ENCODE measurements at regions not wholly inside any gene's neighbourhood (a gene's known extent, or its start where the extent isn't known, plus 50 kb on each side); places are given as distances from the start of the nearest gene placed in this dataset.
A peak's percentile ranks its signal among the peaks of the same experiment; 100 is the strongest.

DNA sequence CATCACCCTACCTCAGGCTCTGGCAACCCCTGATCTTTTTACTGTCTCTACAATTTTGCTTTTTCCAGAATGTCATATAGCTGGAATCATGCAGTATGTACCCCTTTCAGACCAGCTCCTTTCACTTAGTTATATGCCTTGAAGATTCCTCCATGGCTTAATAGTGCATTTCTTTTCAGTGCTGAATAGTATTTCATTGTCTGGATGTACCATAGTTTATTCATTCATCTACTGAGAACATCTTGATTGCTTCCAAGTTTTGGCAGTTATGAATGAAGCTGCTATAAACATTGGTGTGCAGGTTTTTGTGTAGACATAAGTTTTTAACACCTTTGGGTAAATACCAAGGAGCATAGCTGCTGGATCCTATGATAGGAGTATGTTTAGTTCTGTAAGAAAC is 50.8 kb upstream of the ANP32A start:
- DNase-seq = no peak

GRCh38 chr15:68874788-68875187 is 54.1 kb upstream of the ANP32A start:
- no peak for DNase-seq

- peak; percentile 87 for DNase-seq
Measured at GRCh38 chr15:68875377-68876116, 54.8 kb upstream of the SPESP1 start.

DNA sequence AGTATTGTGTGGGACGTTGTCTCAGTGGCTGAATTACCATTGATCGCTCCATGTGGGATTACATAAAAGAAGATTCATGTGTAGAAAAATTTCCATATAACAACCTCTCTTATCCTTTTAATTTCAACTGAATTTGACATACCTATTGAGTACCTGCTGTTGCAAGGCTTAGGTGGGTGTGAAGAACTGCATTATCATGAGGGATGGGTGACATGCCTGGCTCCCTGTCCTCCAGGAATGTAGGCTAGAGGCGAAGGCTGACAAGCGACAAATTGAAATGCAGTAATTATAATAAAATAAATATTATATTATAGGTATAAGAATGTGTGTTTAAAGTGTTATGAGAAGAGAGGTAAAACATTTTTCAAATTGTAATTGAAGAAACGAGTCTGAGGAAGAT is 52.7 kb upstream of the SPESP1 start:
- no peak for DNase-seq

DNA sequence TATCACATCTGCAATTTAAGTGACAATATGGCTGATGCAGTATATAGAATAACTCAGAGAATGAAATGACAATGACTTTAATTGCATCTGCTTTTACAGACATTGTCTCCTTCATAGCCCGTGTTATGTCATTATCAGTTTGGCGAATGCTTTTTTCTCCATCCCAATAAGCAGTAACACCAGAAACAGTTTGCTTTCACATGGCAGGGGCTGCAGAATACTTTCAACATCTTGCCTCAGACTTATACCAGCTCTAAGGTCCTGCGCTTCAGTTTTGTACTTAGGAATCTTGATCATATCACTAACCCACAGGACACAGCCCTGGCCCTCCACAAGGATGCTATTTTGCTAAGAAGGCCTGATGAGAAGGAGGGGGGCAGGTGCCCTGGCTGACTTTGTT is 49.9 kb upstream of the SPESP1 start:
- DNase-seq = no peak

Data from activated CD4-positive, alpha-beta T cell treated with anti-CD3 and anti-CD28 coated beads, Interleukin-2, amount 50 U/mL, for 16 hours (primary cell).